Motor neuron (in vitro differentiated cells): ENCODE measurements at regions not wholly inside any gene's neighbourhood (a gene's known extent, or its start where the extent isn't known, plus 50 kb on each side); places are given as distances from the start of the nearest gene placed in this dataset.
A peak's percentile ranks its signal among the peaks of the same experiment; 100 is the strongest.

ENCODE experiments used
- ATAC-seq, 8 experiments: fragments of 200-7000 bp; cut with Tn5 transposase; replicated peaks in 6 of 8; 2 replicates each; pipeline ENCODE4 v1.8.0; 2021; ENCODE audit warnings: mild to moderate bottlenecking in 8 of 8, moderate library complexity in 8 of 8
- H3K27ac ChIP-seq, 2 donors: fragments of 250-450 bp; sonication (Bioruptor Pico); 2 replicates each; pipeline ENCODE4 v1.9.0; 2021; ENCODE audit warnings: antibody characterized with exemption in 2 of 2, mild to moderate bottlenecking in 2 of 2, moderate library complexity in 1 of 2
- H3K4me1 ChIP-seq, 2 donors: fragments of 250-450 bp; sonication (Bioruptor Pico); replicated peaks in 1 of 2; 2 replicates each; pipeline ENCODE4 v1.6.1; 2021; ENCODE audit warnings: antibody characterized with exemption in 2 of 2, mild to moderate bottlenecking in 2 of 2, moderate library complexity in 1 of 2
- H3K4me3 ChIP-seq, 5 donors: fragments of 250-450 bp; sonication (Bioruptor Pico); 2 replicates each; pipeline ENCODE4 v1.9.0; 2021; ENCODE audit warnings: antibody characterized with exemption in 5 of 5, mild to moderate bottlenecking in 5 of 5, moderate library complexity in 4 of 5
- WGBS, 10 experiments: fragments of 450-650 bp; shearing (Covaris generic); methylation state at CpG; one replicate each; pipeline ENCODE4 v1.0.0; 2022; 5-methylcytosine and 5-hydroxymethylcytosine counted together
- in situ Hi-C, 9 experiments: fragments of 400-800 bp; cut with MboI; loops; one replicate each; pipeline ENCODE4 v1.15.0; 2021; ENCODE audit warnings: low sequenced_read_pairs in 9 of 9, low pct_unique_long_range_greater_than_20kb in 2 of 9; ENCODE audit not compliant: unreplicated experiment in 9 of 9

GRCh38 chr6:97669191-97670031 lies 386.4 kb upstream of the MMS22L start:
- peak in 7 of 8 experiments; percentile 38 to 91 (median 74) for ATAC-seq
- WGBS, 10 experiments: 0 to 84% (median 58%) methylated on average over 2 to 13 of the region's 15 CpGs; no CpG with 5 or more reads in 1 of the 10 experiments
- in situ Hi-C loops: no loop called here
- H3K4me3 ChIP-seq: peak overlapping the region in 2 of 5 donors; percentile 16 to 24
- H3K27ac ChIP-seq: no peak overlapping the region
- H3K4me1 ChIP-seq: peaks cover 0 to 6% of the 10 kb centered on the region in 2 donors

- no peak overlapping the region for H3K4me3 ChIP-seq
- 33 to 100% (median 69%) methylated on average over 1 to 3 of the region's 3 CpGs; no CpG with 5 or more reads in 3 of the 10 experiments for WGBS, 10 experiments
- peak in 2 of 8 experiments; percentile 77 to 92 for ATAC-seq
- H3K27ac ChIP-seq: no peak overlapping the region
- peaks cover 0 to 6% of the 10 kb centered on the region in 2 donors for H3K4me1 ChIP-seq
- in situ Hi-C loops: no loop called here
Measured at GRCh38 chr6:97674802-97675201, 391.8 kb upstream of the MMS22L start.

GRCh38 chr6:97677626-97678025 lies 394.6 kb upstream of the MMS22L start:
- 50 to 100% (median 91%) methylated on average over 1 to 2 of the region's 2 CpGs; no CpG with 5 or more reads in 2 of the 10 experiments for WGBS, 10 experiments
- Histone ChIP-seq H3K4me3 (no peak overlapping the region), H3K27ac (no peak overlapping the region), H3K4me1 (no peaks in the 10 kb centered on the region)
- in situ Hi-C loops: no loop called here
- ATAC-seq: no peak

GRCh38 chr6:97687916-97688315 lies 404.9 kb upstream of the MMS22L start:
- 4 to 100% (median 90%) methylated on average over 1 to 2 of the region's 2 CpGs; no CpG with 5 or more reads in 2 of the 10 experiments for WGBS, 10 experiments
- no peak for ATAC-seq
- in situ Hi-C loops: no loop called here
- H3K4me3 ChIP-seq: no peak overlapping the region
- H3K27ac ChIP-seq: no peak overlapping the region
- no peaks in the 10 kb centered on the region for H3K4me1 ChIP-seq

GRCh38 chr6:97689078-97689754 lies 406.2 kb upstream of the MMS22L start:
- in situ Hi-C loops: no loop called here
- no peak overlapping the region for H3K4me3 ChIP-seq
- WGBS, 10 experiments: 50 to 100% (median 89%) methylated on average over 1 to 5 of the region's 5 CpGs
- no peak for ATAC-seq
- H3K4me1 ChIP-seq: no peaks in the 10 kb centered on the region
- H3K27ac ChIP-seq: no peak overlapping the region

- Histone ChIP-seq H3K4me3 (no peak overlapping the region), H3K27ac (no peak overlapping the region), H3K4me1 (no peaks in the 10 kb centered on the region)
- peak in 3 of 8 experiments; percentile 37 to 71 (median 54) for ATAC-seq
- in situ Hi-C loops: no loop called here
Measured at GRCh38 chr6:97697456-97697855, 414.4 kb upstream of the MMS22L start.

- ATAC-seq: peak in 2 of 8 experiments; percentile 20 to 60
- 10 to 100% (median 57%) methylated on average over 1 to 2 of the region's 2 CpGs; no CpG with 5 or more reads in 1 of the 10 experiments for WGBS, 10 experiments
- in situ Hi-C loops: loop anchor here in 2 of 9 experiments (25.0 kb wide), 1 partner anchor 336 kb away; no protein-coding TSS in a partner anchor
Measured at GRCh38 chr6:97701801-97702200, 418.8 kb upstream of the MMS22L start.

GRCh38 chr6:97702248-97702647 lies 419.2 kb upstream of the MMS22L start:
- peak in 2 of 8 experiments; percentile 71 to 84 for ATAC-seq
- H3K4me1 ChIP-seq: peaks cover 0 to 3% of the 10 kb centered on the region in 2 donors
- no peak overlapping the region for H3K4me3 ChIP-seq
- no peak overlapping the region for H3K27ac ChIP-seq
- in situ Hi-C loops: loop anchor here in 2 of 9 experiments (25.0 kb wide), 1 partner anchor 335 kb away; no protein-coding TSS in a partner anchor

More at GRCh38 chr6:97701801-97702200, 418.8 kb upstream of the MMS22L start:
- no peaks in the 10 kb centered on the region for H3K4me1 ChIP-seq
- H3K4me3 ChIP-seq: no peak overlapping the region
- no peak overlapping the region for H3K27ac ChIP-seq

- in situ Hi-C loops: loop anchor here in 2 of 9 experiments (25.0 kb wide), 1 partner anchor 334 kb away; no protein-coding TSS in a partner anchor
- Histone ChIP-seq H3K4me1 (peaks cover 0 to 7% of the 10 kb centered on the region in 2 donors), H3K4me3 (no peak overlapping the region), H3K27ac (no peak overlapping the region)
- WGBS, 10 experiments: 19 to 100% (median 65%) methylated on average over 1 to 2 of the region's 2 CpGs; no CpG with 5 or more reads in 1 of the 10 experiments
- ATAC-seq: no peak
Measured at GRCh38 chr6:97703661-97704060, 420.6 kb upstream of the MMS22L start.

- WGBS, 10 experiments: 40 to 100% (median 75%) methylated on average over 1 of the region's 2 CpGs; no CpG with 5 or more reads in 7 of the 10 experiments
- in situ Hi-C loops: loop anchor here in 2 of 9 experiments (25.0 kb wide), 1 partner anchor 332 kb away; no protein-coding TSS in a partner anchor
- H3K4me1 ChIP-seq: peaks cover 0 to 7% of the 10 kb centered on the region in 2 donors
- H3K27ac ChIP-seq: no peak overlapping the region
- no peak overlapping the region for H3K4me3 ChIP-seq
- ATAC-seq: peak in 2 of 8 experiments; percentile 19 to 33
Measured at GRCh38 chr6:97705568-97705967, 422.6 kb upstream of the MMS22L start.

- ATAC-seq: no peak
- in situ Hi-C loops: loop anchor here in 2 of 9 experiments (25.0 kb wide), 1 partner anchor 325 kb away; no protein-coding TSS in a partner anchor
- H3K4me3 ChIP-seq: no peak overlapping the region
- H3K4me1 ChIP-seq: no peaks in the 10 kb centered on the region
- WGBS, 10 experiments: 36 to 94% (median 84%) methylated on average over 1 to 4 of the region's 4 CpGs
- H3K27ac ChIP-seq: no peak overlapping the region
Measured at GRCh38 chr6:97712751-97713150, 429.7 kb upstream of the MMS22L start.

GRCh38 chr6:97714772-97715171 lies 431.8 kb upstream of the MMS22L start:
- ATAC-seq: no peak
- in situ Hi-C loops: loop anchor here in 2 of 9 experiments (25.0 kb wide), 1 partner anchor 323 kb away; no protein-coding TSS in a partner anchor
- no peak overlapping the region for H3K27ac ChIP-seq
- no peaks in the 10 kb centered on the region for H3K4me1 ChIP-seq
- H3K4me3 ChIP-seq: no peak overlapping the region

GRCh38 chr6:97717086-97717485 lies 434.1 kb upstream of the MMS22L start:
- ATAC-seq: no peak
- in situ Hi-C loops: loop anchor here in 2 of 9 experiments (25.0 kb wide), 1 partner anchor 320 kb away; no protein-coding TSS in a partner anchor
- Histone ChIP-seq H3K4me1 (no peaks in the 10 kb centered on the region), H3K4me3 (no peak overlapping the region), H3K27ac (no peak overlapping the region)
- 0 to 100% (median 60%) methylated on average over 1 to 3 of the region's 3 CpGs; no CpG with 5 or more reads in 1 of the 10 experiments for WGBS, 10 experiments
